ENCODE measurements at regions not wholly inside any gene's neighbourhood (a gene's known extent, or its start where the extent isn't known, plus 50 kb on each side); places are given as distances from the start of the nearest gene placed in this dataset.

GRCh38 chr6:4567141-4567540, 209.1 kb upstream of the CDYL start:
- no peak for TF ChIP-seq POLR2AphosphoS5 (IDR thresholded peaks at IDR 0.05)
- no peak for TF ChIP-seq CTCF (IDR thresholded peaks at IDR 0.05 in 8 of 11, conservative IDR thresholded peaks at IDR 0.05 in 3 of 11)
- TF ChIP-seq POLR2A (IDR thresholded peaks at IDR 0.05) = no peak

Measured in spleen (tissue), 7 donors.